WI38 (cell line): ENCODE measurements at regions not wholly inside any gene's neighbourhood (a gene's known extent, or its start where the extent isn't known, plus 50 kb on each side); places are given as distances from the start of the nearest gene placed in this dataset.

Source experiments
- H3K4me3 ChIP-seq: 2 replicates; pipeline ENCODE4 v1.5.1; 2011; ENCODE audit warnings: low read depth, mild to moderate bottlenecking, control low read depth, low read length
- CTCF ChIP-seq: IDR thresholded peaks from 2 replicates; pipeline ENCODE4 v1.5.1; 2012; ENCODE audit warnings: low read depth, mild to moderate bottlenecking, control low read depth, low read length

GRCh38 chr16:52825892-52826291 is 226.8 kb downstream of the CHD9NB start:
- H3K4me3 ChIP-seq: no peak overlapping the region
- TF ChIP-seq CTCF: no peak

- no peak overlapping the region for H3K4me3 ChIP-seq
- no peak for TF ChIP-seq CTCF
Observed at GRCh38 chr16:52819808-52820207, 232.9 kb downstream of the CHD9NB start.

GRCh38 chr16:52819405-52819804 is 233.3 kb downstream of the CHD9NB start:
- no peak for TF ChIP-seq CTCF
- H3K4me3 ChIP-seq: no peak overlapping the region

- H3K4me3 ChIP-seq: no peak overlapping the region
- TF ChIP-seq CTCF: no peak
Observed at GRCh38 chr16:52817696-52818095, 235.0 kb downstream of the CHD9NB start.

GRCh38 chr16:52816993-52817392 is 235.7 kb downstream of the CHD9NB start:
- no peak for TF ChIP-seq CTCF
- H3K4me3 ChIP-seq: no peak overlapping the region

- no peak for TF ChIP-seq CTCF
- H3K4me3 ChIP-seq: no peak overlapping the region
Observed at GRCh38 chr16:52812678-52813556, 239.8 kb downstream of the CHD9NB start.

- TF ChIP-seq CTCF: no peak
- no peak overlapping the region for H3K4me3 ChIP-seq
Observed at GRCh38 chr16:52805559-52806168, 247.0 kb downstream of the CHD9NB start.
